ENCODE measurements at regions not wholly inside any gene's neighbourhood (a gene's known extent, or its start where the extent isn't known, plus 50 kb on each side); places are given as distances from the start of the nearest gene placed in this dataset.

DNA sequence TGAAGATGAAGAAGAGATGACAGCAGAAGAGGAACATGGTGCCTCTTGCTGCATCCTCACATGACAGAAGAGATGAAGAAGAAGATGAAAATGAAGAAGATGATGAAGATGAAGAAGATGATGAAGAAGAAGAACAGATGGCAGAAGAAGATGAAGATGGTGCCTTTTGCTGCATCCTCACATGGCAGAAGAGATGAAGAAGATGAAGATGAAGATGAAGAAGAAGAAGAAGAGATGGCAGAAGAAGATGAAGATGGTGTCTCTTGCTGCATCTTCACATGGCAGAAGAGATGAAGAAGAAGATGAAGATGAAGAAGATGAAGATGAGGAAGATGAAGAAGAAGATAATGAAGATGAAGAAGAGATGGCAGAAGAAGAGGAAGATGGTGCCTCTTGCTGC is 63.7 kb upstream of the HPF1 start:
- no peak overlapping the region for H3K4me3 Mint-ChIP-seq
- no peak for DNase-seq
- no peaks in the 10 kb centered on the region for H3K9me3 Mint-ChIP-seq
- no peaks in the 10 kb centered on the region for H3K36me3 Mint-ChIP-seq
- H3K27ac Mint-ChIP-seq: no peak overlapping the region
- no peak for ATAC-seq (ENCODE audit: low read depth in 2 of 2)
- peaks cover 0 to under 1% (median 0%) of the 10 kb centered on the region in 3 donors for H3K27me3 Mint-ChIP-seq
- peaks cover 7 to 13% (median 13%) of the 10 kb centered on the region in 3 donors for H3K4me1 Mint-ChIP-seq

DNA sequence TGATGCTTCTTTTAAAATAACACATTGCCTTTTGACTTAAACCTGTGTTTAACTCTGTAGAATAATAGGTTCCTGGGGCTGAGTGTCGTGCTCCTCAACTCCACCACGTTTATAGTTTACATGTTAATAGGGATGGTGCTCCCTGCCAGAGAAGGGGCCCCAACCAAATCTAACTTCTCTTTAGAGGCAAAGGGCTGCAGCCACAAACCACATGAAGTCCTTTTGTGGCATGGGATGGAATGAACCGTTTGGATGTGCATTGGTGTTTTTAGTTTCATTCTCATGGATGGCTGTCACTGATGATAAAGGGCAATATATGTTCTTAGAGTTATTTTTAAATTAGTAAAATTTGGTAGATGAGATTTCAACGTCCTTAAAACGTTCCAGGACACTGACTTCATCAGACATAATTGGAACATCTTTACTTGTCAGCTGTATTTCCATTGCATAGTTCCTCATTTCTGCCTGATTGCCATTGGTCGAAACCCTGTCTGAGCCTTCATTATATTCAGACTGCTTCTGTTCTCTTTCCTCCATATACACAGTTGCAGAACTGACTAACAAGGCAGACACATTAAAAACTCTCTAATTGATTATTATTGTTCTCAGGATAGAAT is 60.4 kb upstream of the HPF1 start:
- DNase-seq: peak; percentile 17
- Mint-ChIP-seq H3K4me3 (peak overlapping the region in 4 of 8 donors; percentile 2 to 78 (median 38)), H3K27me3 (no peaks in the 10 kb centered on the region), H3K36me3 (no peaks in the 10 kb centered on the region), H3K4me1 (peaks cover 7 to 23% (median 13%) of the 10 kb centered on the region in 3 donors), H3K9me3 (no peaks in the 10 kb centered on the region), H3K27ac (peak overlapping the region in 2 of 6 donors; percentile 26 to 27)
- ATAC-seq (ENCODE audit: low read depth in 2 of 2): peak; percentile 76 to 94

DNA sequence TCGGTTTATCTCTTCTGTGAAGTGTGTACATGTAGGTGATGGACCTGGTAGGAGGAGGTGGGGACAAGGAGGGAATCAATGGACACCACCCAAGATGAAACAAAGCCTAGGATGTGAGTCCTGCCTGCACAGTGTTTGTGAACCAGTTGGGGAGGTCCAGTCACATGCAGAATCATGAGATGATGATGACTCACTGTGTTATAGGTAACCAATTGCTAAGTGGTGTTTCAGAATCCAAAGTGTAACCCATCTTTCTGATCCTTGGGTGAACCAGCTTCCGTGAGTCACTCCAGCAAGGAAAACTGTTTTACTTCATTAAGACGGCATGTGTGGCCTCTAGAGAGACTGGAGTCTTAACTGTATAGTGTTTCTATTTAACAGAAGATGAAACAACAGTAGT is 57.9 kb upstream of the HPF1 start:
- H3K4me3 Mint-ChIP-seq: no peak overlapping the region
- H3K27me3 Mint-ChIP-seq: no peaks in the 10 kb centered on the region
- no peaks in the 10 kb centered on the region for H3K9me3 Mint-ChIP-seq
- no peak for ATAC-seq (ENCODE audit: low read depth in 2 of 2)
- no peak overlapping the region for H3K27ac Mint-ChIP-seq
- peaks cover 7 to 23% (median 13%) of the 10 kb centered on the region in 3 donors for H3K4me1 Mint-ChIP-seq
- DNase-seq: no peak
- no peaks in the 10 kb centered on the region for H3K36me3 Mint-ChIP-seq

DNA sequence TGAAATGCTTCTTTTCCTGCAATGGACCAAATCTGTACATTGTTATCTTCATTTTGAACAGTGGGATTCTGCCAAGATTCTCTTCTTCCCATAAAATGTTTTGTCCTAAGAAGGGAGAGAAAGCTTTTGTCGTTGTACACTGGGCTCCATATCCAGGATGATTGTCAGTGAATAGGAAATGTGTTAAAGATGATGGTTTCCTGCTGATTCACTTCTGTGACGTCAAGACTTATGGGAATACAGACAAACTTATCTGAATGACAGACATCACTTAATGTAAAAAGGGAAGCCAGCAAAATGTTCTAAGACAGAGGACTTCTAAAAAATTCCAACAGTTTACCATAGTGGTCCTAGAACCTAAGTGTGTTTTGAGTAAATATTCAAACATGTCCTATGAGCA is 53.7 kb upstream of the HPF1 start:
- DNase-seq (no peak), ATAC-seq (ENCODE audit: low read depth in 2 of 2) (no peak)
- Mint-ChIP-seq H3K27me3 (peaks cover 4 to 10% (median 9%) of the 10 kb centered on the region in 3 donors), H3K4me1 (peaks cover 0 to 10% (median 0%) of the 10 kb centered on the region in 3 donors), H3K36me3 (no peaks in the 10 kb centered on the region), H3K9me3 (no peaks in the 10 kb centered on the region), H3K4me3 (no peak overlapping the region), H3K27ac (no peak overlapping the region)

DNA sequence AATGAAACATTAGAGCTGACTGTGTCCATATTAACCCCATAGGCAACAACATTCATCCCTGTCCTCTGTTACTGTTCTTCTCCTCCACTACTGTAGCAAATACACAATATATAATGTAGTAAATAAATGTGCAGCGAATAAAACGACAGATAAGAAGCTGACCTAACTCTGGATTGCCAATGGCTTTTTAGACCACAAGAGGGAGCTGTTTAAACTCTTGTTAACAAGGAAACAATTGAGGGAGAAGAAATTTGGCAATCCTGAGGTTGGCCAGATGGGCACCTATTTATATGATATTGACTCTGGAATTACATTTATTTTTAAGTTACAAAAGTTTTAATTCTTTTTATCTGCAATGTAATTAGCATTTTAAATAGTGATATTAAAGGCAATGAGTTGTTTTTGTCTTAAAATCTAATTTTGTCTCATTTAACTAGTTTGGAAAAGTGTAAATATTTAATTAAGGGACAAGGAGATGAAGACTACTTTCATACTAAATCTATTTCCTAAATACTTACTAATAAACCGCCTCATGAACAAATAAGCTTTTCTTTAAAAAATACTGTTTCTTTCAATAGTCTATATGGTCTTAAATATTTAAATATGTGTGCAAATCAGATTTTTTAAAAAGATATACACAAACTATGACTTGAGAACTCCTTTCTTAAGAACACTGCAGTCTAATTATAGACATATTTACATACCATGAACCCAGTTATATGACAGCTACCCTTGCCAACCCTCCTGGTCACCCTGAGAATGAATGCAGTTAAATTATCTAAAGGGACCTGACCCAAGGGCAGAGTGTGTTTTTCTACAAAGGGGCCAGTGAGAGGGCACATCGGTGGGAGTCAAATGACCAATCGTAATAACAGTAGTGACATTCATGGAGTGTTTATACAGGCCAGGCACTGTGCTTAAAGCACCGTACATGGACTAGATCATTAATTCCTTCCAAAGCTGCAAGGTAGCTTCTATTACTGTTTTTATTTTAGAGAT is 52.9 kb upstream of the HPF1 start:
- Mint-ChIP-seq H3K27me3 (peaks cover 4 to 10% (median 9%) of the 10 kb centered on the region in 3 donors), H3K27ac (peak overlapping the region in 1 of 6 donors; percentile 51), H3K4me1 (peaks cover 0 to 5% (median 0%) of the 10 kb centered on the region in 3 donors), H3K36me3 (no peaks in the 10 kb centered on the region), H3K9me3 (peaks cover 0 to 6% (median 0%) of the 10 kb centered on the region in 7 donors), H3K4me3 (no peak overlapping the region)
- DNase-seq (peak; percentile 38), ATAC-seq (ENCODE audit: low read depth in 2 of 2) (peak; percentile 40 to 52)

DNA sequence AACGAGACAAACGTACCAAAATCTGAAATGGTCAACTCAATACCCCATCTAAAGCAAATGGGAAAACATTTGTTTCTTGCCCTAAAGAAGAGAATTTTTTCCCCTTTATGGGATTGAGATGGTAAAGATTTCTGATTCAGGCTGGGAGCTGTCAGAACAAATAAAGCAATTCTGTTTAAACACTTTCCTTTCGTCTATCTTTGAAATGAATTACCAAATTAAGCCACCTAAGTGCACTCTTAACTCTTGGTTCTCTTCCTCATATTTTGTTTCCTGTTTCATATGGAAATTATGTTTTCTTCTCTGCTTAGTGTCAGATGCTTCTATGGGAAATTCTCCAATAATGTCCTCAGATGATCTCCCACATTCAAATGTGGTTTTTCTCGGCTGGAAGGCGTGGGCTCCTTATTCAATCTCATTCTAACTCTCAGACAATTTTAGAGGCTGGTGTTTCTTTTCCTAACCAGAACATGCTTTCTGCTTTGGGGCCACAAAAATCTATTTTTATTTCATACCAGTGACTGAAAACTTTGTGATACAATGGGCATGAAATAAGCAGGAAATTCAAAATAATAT is 50.3 kb upstream of the HPF1 start:
- no peak overlapping the region for H3K4me3 Mint-ChIP-seq
- ATAC-seq (ENCODE audit: low read depth in 2 of 2) (no peak), DNase-seq (no peak)
- peaks cover 4 to 10% (median 9%) of the 10 kb centered on the region in 3 donors for H3K27me3 Mint-ChIP-seq
- no peaks in the 10 kb centered on the region for H3K4me1 Mint-ChIP-seq
- H3K27ac Mint-ChIP-seq: no peak overlapping the region
- peaks cover 0 to 12% (median 2%) of the 10 kb centered on the region in 7 donors for H3K9me3 Mint-ChIP-seq
- H3K36me3 Mint-ChIP-seq: no peaks in the 10 kb centered on the region

All from naive B cell (primary cell).